Small intestine (tissue), 7 donors: ENCODE measurements at regions not wholly inside any gene's neighbourhood (a gene's known extent, or its start where the extent isn't known, plus 50 kb on each side); places are given as distances from the start of the nearest gene placed in this dataset.
"Not testable (repeated sequence)": the region's sequence is repeated elsewhere in the genome, so short reads cannot be mapped to it uniquely, and the experiment has no call there.

ENCODE experiments used
- DNase-seq, 2 donors: peaks; one replicate each; pipeline versions ENCODE4 v3.0.0 to v3.0.0-alpha.2; 2013
- FAIRE-seq: peaks from 2 replicates; lab custom pipeline; 2012; peaks lifted over from hg19 to GRCh38; lab: Jason Lieb, UNC
- H3K27ac ChIP-seq, 3 donors: one replicate each; pipeline ENCODE4 v1.5.1; 2013; ENCODE audit warnings: low read length in 2 of 3, mild to moderate bottlenecking in 2 of 3, control low read depth in 1 of 3, inconsistent platforms in 1 of 3, low read depth in 1 of 3, moderate library complexity in 1 of 3
- H3K27me3 ChIP-seq, 3 donors: one replicate each; pipeline ENCODE4 v1.6.1; 2013; ENCODE audit warnings: low read length in 3 of 3, inconsistent platforms in 1 of 3; ENCODE audit not compliant: control insufficient read depth in 3 of 3, insufficient read depth in 3 of 3
- H3K36me3 ChIP-seq, 3 donors: one replicate each; pipeline ENCODE4 v1.6.1; 2013; ENCODE audit warnings: low read length in 3 of 3, inconsistent platforms in 1 of 3, low read depth in 1 of 3, mild to moderate bottlenecking in 1 of 3, moderate library complexity in 1 of 3; ENCODE audit not compliant: control insufficient read depth in 3 of 3, insufficient read depth in 2 of 3
- H3K4me1 ChIP-seq, 3 donors: one replicate each; pipeline ENCODE4 v1.6.1; 2013; ENCODE audit warnings: low read length in 2 of 3, inconsistent platforms in 1 of 3, low read depth in 1 of 3, mild to moderate bottlenecking in 1 of 3, moderate library complexity in 1 of 3; ENCODE audit not compliant: control insufficient read depth in 3 of 3, insufficient read depth in 2 of 3
- H3K4me3 ChIP-seq, 3 donors: one replicate each; pipeline ENCODE4 v1.5.1; 2013; ENCODE audit warnings: low read length in 3 of 3, control low read depth in 1 of 3, inconsistent platforms in 1 of 3, low read depth in 1 of 3, mild to moderate bottlenecking in 1 of 3, moderate library complexity in 1 of 3
- H3K9me3 ChIP-seq, 2 donors: one replicate each; pipeline ENCODE4 v1.6.1; 2013; ENCODE audit warnings: low read depth in 1 of 2, low read length in 1 of 2; ENCODE audit not compliant: control insufficient read depth in 2 of 2, insufficient read depth in 1 of 2
- WGBS, 3 donors: extraction: QIAGEN DNeasy Blood & Tissue Kit; methylation state at CpG; one replicate each; pipeline ENCODE4 v1.1.7; 2013; 5-methylcytosine and 5-hydroxymethylcytosine counted together
- donor health status: healthy with polysubstance abuse.
- donor health status: control.
- donor health status: control.
- donor health status: Bipolar disorder and iron deficiency.
- donor health status: healthy.

DNA sequence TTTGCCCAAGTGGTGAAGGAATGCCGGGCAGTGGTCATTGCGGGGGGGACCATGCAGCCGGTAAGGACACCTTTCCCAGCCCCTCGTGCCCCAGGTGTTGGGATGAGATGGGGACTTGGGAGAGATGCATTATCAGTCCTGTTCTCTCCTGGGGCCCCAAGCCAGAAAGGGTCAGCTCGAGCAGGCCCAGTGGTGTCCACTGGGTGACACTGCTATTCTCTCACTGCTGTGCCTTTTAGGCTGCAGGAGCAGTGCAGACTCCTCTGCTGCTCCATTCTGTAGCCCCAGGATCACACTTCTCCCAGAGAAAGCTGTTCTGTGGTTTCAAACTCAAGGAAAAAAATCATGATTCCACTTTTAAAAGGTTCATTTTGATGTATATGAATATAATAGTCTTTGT lies 99.1 kb upstream of the PZP start:
- 94 to 100% (median 97%) methylated on average over 4 to 5 of the region's 5 CpGs for WGBS, 3 donors
- not testable (repeated sequence) for H3K27me3 ChIP-seq, H3K4me3 ChIP-seq, DNase-seq, H3K9me3 ChIP-seq, H3K4me1 ChIP-seq, H3K27ac ChIP-seq, FAIRE-seq
- peaks cover 0 to 15% (median 0%) of the 10 kb centered on the region in 3 donors for H3K36me3 ChIP-seq

DNA sequence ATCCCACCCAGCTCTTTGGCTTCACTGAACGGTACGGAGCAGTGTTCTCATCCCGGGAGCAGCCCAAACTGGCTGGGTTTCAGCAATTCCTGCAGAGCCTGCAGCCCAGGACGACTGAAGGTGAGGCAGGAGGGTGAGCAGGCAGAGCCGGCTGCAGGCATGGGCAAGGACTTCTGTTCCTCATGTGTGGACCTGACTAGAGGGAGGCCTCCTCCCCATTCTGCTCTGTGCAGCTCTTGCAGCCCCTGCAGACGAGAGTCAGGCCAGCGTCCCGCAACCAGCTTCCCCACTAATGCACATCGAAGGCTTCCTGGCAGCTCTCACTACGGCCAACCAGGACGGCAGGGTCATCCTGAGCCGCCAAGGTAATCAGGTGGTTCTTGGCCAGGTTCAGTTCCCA lies 97.8 kb upstream of the PZP start:
- H3K36me3 ChIP-seq, result peaks cover 0 to 10% (median 0%) of the 10 kb centered on the region in 3 donors
- H3K4me1 ChIP-seq, DNase-seq, H3K27me3 ChIP-seq, H3K9me3 ChIP-seq, H3K27ac ChIP-seq, FAIRE-seq, H3K4me3 ChIP-seq: not testable (repeated sequence)
- 90 to 98% (median 95%) methylated on average over 5 to 7 of the region's 12 CpGs for WGBS, 3 donors

- not testable (repeated sequence) for H3K27ac ChIP-seq, H3K27me3 ChIP-seq, H3K36me3 ChIP-seq, H3K4me3 ChIP-seq, H3K9me3 ChIP-seq, DNase-seq, H3K4me1 ChIP-seq, FAIRE-seq
- 85 to 98% (median 90%) methylated on average over 10 to 13 of the region's 13 CpGs for WGBS, 3 donors
Observed at GRCh38 chr12:9304540-9304939, 96.3 kb upstream of the PZP start.

GRCh38 chr12:9295872-9296271 lies 87.7 kb upstream of the PZP start:
- not testable (repeated sequence) for FAIRE-seq, H3K27me3 ChIP-seq, H3K36me3 ChIP-seq, H3K9me3 ChIP-seq, H3K27ac ChIP-seq, DNase-seq, H3K4me1 ChIP-seq, H3K4me3 ChIP-seq
- 60 to 89% (median 71%) methylated on average over 1 to 4 of the region's 13 CpGs for WGBS, 3 donors

- not testable (repeated sequence) for H3K4me1 ChIP-seq, H3K9me3 ChIP-seq, H3K27ac ChIP-seq, H3K4me3 ChIP-seq, H3K27me3 ChIP-seq, FAIRE-seq, DNase-seq, H3K36me3 ChIP-seq
- WGBS, 3 donors, result 79 to 94% (median 94%) methylated on average over 11 to 13 of the region's 16 CpGs
Observed at GRCh38 chr12:9294072-9294620, 86.0 kb upstream of the PZP start.

- H3K27ac ChIP-seq, FAIRE-seq, H3K36me3 ChIP-seq, H3K27me3 ChIP-seq, DNase-seq, H3K4me3 ChIP-seq, H3K4me1 ChIP-seq, H3K9me3 ChIP-seq: not testable (repeated sequence)
- no CpG with 5 or more reads among the region's 3 CpGs for WGBS, 3 donors
Observed at GRCh38 chr12:9293391-9293790, 85.2 kb upstream of the PZP start.

DNA sequence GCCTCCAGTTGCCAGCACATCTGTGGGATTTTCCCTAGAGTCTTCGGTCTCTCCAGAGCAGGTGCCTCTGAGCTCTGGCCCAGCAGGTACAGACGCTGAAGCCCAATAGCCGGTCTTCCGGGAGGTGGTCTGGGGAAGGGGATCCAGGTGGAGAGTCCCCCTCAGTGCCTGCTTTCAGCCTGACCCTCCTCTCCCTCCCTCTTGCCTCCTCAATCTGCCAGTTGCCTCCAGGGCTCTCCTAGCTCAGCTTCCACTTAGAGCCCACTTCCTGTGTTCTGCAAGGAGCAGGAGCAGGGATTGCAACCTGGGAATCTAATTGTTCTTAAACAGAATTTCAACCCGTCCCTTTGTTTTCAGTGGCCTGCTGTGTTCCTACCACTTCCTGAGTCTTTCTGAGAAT lies 81.8 kb upstream of the PZP start:
- WGBS, 3 donors, result 58 to 86% (median 63%) methylated on average over 1 of the region's 5 CpGs
- not testable (repeated sequence) for H3K4me3 ChIP-seq, H3K27ac ChIP-seq

GRCh38 chr12:9284724-9285123 lies 76.5 kb upstream of the PZP start:
- WGBS, 3 donors, result 7 to 33% (median 14%) methylated on average over 1 to 4 of the region's 7 CpGs
- not testable (repeated sequence) for H3K9me3 ChIP-seq, DNase-seq, H3K36me3 ChIP-seq, H3K27me3 ChIP-seq, FAIRE-seq, H3K4me1 ChIP-seq
- peak overlapping the region in 1 of 3 donors; percentile 33 for H3K27ac ChIP-seq
- peak overlapping the region in 1 of 3 donors; percentile 58 for H3K4me3 ChIP-seq

More for the DNA sequence above, 81.8 kb upstream of the PZP start:
- FAIRE-seq, H3K9me3 ChIP-seq, H3K27me3 ChIP-seq, DNase-seq, H3K4me1 ChIP-seq, H3K36me3 ChIP-seq: not testable (repeated sequence)

GRCh38 chr12:9284197-9284596 lies 76.0 kb upstream of the PZP start:
- Histone ChIP-seq H3K27ac (peak overlapping the region in 2 of 3 donors; percentile 11 to 67), H3K4me3 (peak overlapping the region in 2 of 3 donors; percentile 23 to 58)
- not testable (repeated sequence) for H3K9me3 ChIP-seq, H3K36me3 ChIP-seq, H3K27me3 ChIP-seq, FAIRE-seq, H3K4me1 ChIP-seq
- 0 to 4% methylated on average over 5 to 6 of the region's 14 CpGs; no CpG with 5 or more reads in 1 of the 3 donors for WGBS, 3 donors
- DNase-seq, result peak; percentile 17 to 23
